Chondrocyte (in vitro differentiated cells): ENCODE measurements at regions not wholly inside any gene's neighbourhood (a gene's known extent, or its start where the extent isn't known, plus 50 kb on each side); places are given as distances from the start of the nearest gene placed in this dataset.

Source experiments
- DNase-seq: peaks from one replicate; pipeline ENCODE4 v3.0.0; 2021; ENCODE audit warnings: mixed read lengths, low spot score
- H3K27ac Mint-ChIP-seq: one replicate; pipeline ENCODE4 v1.8.0; 2021; ENCODE audit warnings: mild to moderate bottlenecking, moderate library complexity, mixed read lengths; ENCODE audit not compliant: unreplicated experiment
- H3K27me3 Mint-ChIP-seq: 2 replicates; pipeline ENCODE4 v1.8.0; 2021; ENCODE audit warnings: low read depth, mixed read lengths
- H3K36me3 Mint-ChIP-seq: 2 replicates; pipeline ENCODE4 v1.8.0; 2021; ENCODE audit warnings: low read depth, mixed read lengths
- H3K4me1 Mint-ChIP-seq: 2 replicates; pipeline ENCODE4 v1.8.0; 2021; ENCODE audit warnings: low read depth, mild to moderate bottlenecking, mixed read lengths
- H3K4me3 Mint-ChIP-seq: one replicate; pipeline ENCODE4 v1.8.0; 2021; ENCODE audit warnings: mild to moderate bottlenecking, moderate library complexity, mixed read lengths; ENCODE audit not compliant: unreplicated experiment
- H3K9me3 Mint-ChIP-seq: 2 replicates; pipeline ENCODE4 v1.8.0; 2021; ENCODE audit warnings: low read depth, mixed read lengths
- TF ChIP-seq, protein P1 (sequence below): fragments of 200-600 bp; sonication (generic); IDR thresholded peaks from 2 replicates; pipeline ENCODE4 v1.5.0; 2021; ENCODE audit warnings: antibody characterized with exemption, mild to moderate bottlenecking, moderate library complexity

DNA sequence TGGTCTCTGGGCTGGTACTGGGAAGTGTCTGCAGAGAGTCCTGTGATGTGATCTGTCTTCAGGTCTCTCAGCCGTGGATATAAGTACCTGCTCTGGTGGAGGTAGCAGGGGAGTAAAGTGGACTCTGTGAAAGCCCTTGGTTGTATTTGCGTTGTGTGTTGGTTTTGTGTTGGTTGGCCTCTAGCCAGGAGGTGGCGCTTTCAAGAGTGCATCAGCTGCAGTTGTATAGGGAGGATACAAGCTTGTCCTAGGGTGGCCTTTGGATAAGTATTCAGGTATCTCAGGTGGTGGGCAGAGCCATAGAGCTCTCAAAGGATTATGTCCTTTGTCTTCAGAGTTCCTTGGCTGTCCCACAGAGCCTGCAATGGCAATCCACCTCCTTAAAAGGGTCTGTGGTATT lies 111.6 kb downstream of the MAGEB17 start:
- Mint-ChIP-seq H3K36me3 (peaks cover 1% of the 10 kb centered on the region), H3K27ac (no peak overlapping the region), H3K4me3 (no peak overlapping the region), H3K4me1 (no peaks in the 10 kb centered on the region), H3K9me3 (peaks cover 30% of the 10 kb centered on the region), H3K27me3 (peaks cover 4% of the 10 kb centered on the region)
- DNase-seq = no peak
- TF ChIP-seq, protein P1, sequence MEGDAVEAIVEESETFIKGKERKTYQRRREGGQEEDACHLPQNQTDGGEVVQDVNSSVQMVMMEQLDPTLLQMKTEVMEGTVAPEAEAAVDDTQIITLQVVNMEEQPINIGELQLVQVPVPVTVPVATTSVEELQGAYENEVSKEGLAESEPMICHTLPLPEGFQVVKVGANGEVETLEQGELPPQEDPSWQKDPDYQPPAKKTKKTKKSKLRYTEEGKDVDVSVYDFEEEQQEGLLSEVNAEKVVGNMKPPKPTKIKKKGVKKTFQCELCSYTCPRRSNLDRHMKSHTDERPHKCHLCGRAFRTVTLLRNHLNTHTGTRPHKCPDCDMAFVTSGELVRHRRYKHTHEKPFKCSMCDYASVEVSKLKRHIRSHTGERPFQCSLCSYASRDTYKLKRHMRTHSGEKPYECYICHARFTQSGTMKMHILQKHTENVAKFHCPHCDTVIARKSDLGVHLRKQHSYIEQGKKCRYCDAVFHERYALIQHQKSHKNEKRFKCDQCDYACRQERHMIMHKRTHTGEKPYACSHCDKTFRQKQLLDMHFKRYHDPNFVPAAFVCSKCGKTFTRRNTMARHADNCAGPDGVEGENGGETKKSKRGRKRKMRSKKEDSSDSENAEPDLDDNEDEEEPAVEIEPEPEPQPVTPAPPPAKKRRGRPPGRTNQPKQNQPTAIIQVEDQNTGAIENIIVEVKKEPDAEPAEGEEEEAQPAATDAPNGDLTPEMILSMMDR = no peak

DNA sequence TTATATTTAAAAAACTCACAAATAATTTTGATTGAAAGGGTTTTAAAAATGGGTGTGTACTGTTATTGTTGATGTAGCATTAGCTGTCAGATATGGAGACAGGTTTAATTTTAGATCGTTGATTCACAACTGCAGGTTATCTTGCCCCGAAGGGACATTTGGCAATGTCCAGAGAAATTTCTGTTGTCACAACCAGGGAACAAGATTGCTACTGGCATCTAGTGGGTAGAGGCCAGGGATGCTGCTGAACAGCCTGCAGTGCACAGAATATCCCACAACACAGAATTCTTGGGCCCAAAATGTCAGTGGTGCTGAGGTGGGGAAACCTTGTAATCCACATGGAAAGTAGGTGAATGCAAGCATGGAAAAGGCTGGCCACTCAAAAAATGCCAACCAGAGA lies 114.9 kb downstream of the MAGEB17 start:
- no peak overlapping the region for H3K27ac Mint-ChIP-seq
- DNase-seq = no peak

DNA sequence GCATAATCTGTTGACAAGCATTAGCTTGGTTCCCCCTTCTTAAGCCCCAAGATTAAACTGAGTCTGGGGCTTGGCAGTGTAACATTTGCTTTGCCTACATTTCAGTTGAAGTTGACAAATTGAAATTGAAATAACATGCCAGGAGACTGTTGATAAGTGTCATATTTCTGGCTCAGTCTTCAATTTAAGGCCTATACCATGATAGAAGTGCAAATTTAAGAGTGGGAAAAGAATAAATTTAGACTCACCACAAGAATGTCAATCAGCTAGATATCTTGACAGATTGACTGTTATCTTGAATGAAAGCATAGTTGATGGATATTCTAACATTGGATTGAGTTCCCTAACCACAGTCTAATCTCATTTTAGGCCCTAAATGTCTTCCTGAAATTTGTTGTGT lies 117.6 kb downstream of the MAGEB17 start:
- Mint-ChIP-seq H3K4me3 (no peak overlapping the region), H3K27me3 (no peaks in the 10 kb centered on the region), H3K27ac (no peak overlapping the region), H3K4me1 (no peaks in the 10 kb centered on the region), H3K9me3 (no peaks in the 10 kb centered on the region), H3K36me3 (no peaks in the 10 kb centered on the region)
- TF ChIP-seq, protein P1 = no peak
- no peak for DNase-seq

More for the DNA sequence above, 114.9 kb downstream of the MAGEB17 start:
- no peaks in the 10 kb centered on the region for H3K4me1 Mint-ChIP-seq
- H3K4me3 Mint-ChIP-seq = no peak overlapping the region
- TF ChIP-seq, protein P1 = peak; percentile 27
- H3K36me3 Mint-ChIP-seq = peaks cover 1% of the 10 kb centered on the region
- H3K27me3 Mint-ChIP-seq = peaks cover 2% of the 10 kb centered on the region
- peaks cover 7% of the 10 kb centered on the region for H3K9me3 Mint-ChIP-seq

DNA sequence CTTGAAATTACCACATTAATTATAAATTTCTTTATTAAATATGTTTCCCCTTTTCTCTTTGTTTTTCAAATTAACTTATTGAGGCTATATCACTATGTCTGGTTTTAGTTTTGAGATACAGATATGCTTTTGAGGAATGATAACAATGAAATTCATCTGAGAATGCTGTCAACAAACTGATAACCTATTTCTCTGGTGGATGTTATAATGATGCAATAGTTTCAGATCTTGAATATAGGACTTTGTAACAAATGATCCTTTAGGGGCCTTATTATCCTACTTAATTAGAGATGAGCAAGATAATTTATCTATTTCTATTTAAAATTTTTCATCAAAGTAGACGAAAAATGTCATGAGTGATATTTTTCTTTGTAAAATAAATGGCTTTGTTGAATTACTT lies 123.7 kb downstream of the MAGEB17 start:
- TF ChIP-seq, protein P1 = no peak
- no peak overlapping the region for H3K4me3 Mint-ChIP-seq
- no peak overlapping the region for H3K27ac Mint-ChIP-seq
- no peaks in the 10 kb centered on the region for H3K9me3 Mint-ChIP-seq
- peaks cover 5% of the 10 kb centered on the region for H3K27me3 Mint-ChIP-seq
- H3K4me1 Mint-ChIP-seq = no peaks in the 10 kb centered on the region
- no peaks in the 10 kb centered on the region for H3K36me3 Mint-ChIP-seq
- no peak for DNase-seq

DNA sequence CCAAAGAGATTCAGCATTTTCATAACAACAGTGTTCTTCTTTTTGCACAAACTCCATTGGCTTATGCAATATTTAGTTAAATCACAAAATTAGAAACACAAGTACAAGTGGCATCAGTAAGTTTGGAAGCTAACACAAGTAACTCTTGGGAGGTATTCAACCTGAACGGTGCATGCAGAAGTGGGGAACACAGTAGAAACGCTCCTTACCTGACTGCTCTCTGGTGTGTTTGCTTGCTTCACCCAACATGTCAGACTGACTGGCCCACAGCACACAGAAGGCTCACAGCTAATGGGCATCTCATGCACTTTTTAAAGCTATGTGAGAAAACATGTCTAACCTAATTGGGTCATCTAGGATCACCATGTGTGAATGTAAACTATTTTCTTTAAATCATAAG lies 133.6 kb downstream of the MAGEB17 start:
- Mint-ChIP-seq H3K4me3 (no peak overlapping the region), H3K9me3 (no peaks in the 10 kb centered on the region), H3K4me1 (no peaks in the 10 kb centered on the region), H3K27ac (no peak overlapping the region), H3K36me3 (no peaks in the 10 kb centered on the region), H3K27me3 (peaks cover 7% of the 10 kb centered on the region)
- no peak for DNase-seq
- TF ChIP-seq, protein P1 = no peak
